Stimulated activated CD4-positive, alpha-beta T cell treated with anti-CD3 and anti-CD28 coated beads, TNF-alpha, amount 100 ng/mL, for 24 hours (primary cell): ENCODE measurements at regions not wholly inside any gene's neighbourhood (a gene's known extent, or its start where the extent isn't known, plus 50 kb on each side); places are given as distances from the start of the nearest gene placed in this dataset.
A peak's percentile ranks its signal among the peaks of the same experiment; 100 is the strongest.

ENCODE experiments used
- DNase-seq, 3 experiments: peaks; one replicate each; pipeline ENCODE4 v3.0.0-alpha.2; 2020; ENCODE audit warnings: low read depth in 3 of 3

DNA sequence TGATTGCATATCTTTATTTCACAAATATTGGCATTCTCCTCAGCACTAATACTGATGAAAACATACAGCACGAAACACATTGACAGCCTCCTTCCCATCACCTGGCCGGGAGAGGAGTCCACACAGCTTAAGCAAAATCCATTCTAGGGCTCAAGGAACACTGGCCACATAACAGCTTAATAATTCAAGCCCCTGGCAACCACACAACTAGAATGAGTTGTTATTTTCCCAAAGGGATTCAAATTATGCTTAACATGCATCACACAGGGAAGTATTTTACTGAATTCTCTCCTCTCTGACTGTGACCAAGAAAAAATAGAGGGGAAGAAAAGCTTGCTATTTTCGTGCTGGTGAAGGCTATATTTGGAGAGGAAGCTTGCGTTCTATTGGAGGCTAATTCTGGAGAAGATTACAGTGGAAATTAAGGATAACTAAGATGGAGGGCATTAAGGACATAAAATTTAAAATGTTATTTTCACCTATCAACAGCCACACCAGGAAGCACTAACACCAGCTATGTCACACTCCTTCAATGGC lies 198.5 kb downstream of the ADGRG6 start:
- no peak for DNase-seq

DNA sequence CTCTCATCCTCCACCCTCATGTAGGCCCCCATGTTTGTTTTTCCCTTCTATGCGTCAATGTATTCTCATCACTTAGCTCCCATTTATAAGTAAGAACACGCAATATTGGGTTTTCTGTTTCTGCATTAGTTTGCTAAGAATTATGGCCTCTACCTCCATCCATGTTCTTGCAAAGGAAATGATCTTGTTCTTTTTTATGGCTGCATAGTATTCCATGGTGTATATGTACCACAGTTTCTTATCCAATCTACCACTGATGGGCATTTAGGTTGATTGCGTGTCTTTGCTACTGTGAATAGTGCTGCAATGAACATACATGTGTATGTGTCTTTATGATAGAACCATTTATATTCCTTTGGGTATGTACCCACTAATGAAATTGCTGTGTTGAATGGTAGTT lies 200.0 kb downstream of the ADGRG6 start:
- no peak for DNase-seq

GRCh38 chr6:142507065-142507464 lies 205.3 kb downstream of the ADGRG6 start:
- no peak for DNase-seq

DNA sequence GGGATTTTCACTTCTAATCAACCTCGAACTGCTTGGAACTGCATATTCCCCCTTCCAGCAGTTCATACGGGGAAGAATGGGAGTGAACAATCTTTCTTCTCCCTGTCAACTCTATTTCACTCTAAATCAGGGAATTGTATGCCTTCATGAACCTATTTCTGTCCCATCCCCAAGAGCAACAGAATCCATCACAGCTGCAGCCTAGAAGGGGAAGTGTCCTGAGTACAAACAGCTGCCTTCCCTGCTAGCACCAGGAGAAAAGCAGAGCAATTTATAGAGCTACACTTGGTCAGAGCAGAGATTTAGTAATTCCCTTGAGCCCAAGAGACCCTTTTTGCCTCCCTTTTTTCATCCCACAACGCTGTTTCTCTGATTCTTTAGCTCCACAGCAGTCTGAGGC lies 208.4 kb downstream of the ADGRG6 start:
- DNase-seq = no peak

DNA sequence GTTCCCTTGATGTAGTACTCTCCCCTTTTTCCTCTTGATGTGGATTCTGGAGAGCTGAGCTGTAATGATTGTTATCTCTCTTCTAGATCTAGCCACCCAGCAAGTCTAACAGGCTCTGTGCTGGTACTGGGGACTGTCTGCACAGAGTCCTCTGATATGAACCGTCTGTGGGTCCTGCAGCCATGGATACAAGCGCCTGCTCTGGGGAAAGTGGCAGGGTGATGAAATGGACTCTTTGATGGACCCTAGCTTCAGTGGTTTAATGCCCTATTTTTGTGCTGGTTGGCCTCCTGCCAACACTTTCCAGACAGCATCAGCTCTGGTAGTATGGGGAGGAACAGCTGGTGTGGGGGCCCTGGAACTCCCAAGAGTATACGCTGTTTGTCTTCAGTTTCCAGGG lies 216.3 kb downstream of the ADGRG6 start:
- DNase-seq = no peak

DNA sequence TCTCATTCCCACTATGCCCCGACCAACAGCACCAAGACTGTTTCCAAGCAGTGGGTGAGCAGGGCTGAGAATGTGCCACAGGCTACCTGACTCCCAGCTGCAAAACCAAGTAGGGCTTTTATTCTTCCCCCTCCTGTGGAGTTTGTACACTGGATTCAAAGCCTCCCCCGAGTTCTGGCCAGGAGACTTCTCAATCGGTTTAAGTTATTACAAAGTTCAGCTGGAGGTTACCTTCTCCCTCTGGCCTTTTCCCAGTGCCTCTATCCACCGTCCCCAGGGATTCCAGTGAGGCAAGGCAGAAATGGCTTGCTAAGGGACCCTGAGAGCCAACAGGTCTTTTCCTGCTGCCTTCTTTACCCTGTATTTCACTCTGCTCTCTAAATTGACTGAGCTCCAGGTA lies 217.0 kb downstream of the ADGRG6 start:
- no peak for DNase-seq

- DNase-seq = no peak
Measured at GRCh38 chr6:142521791-142522190, 220.0 kb downstream of the ADGRG6 start.

GRCh38 chr6:142523515-142524375 lies 221.9 kb downstream of the ADGRG6 start:
- DNase-seq = no peak

DNA sequence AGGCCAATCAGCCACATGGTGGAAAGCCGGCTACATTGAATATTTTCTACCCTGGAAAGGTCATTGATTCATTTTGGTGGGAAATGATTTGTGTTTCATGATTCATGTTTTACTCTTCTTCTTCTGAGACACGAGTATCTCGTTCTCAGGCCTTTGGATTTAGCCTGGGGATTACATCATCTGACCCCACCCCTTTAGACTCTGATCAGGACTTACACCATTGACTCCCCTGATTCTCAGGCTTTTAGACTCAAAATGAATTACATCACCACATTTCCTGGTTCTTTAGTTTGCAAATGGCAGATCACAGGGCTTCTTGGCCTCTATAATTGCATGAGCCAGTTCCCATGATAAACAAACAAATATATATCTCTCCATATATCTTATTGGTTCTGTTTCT lies 228.8 kb downstream of the ADGRG6 start:
- DNase-seq = no peak

- DNase-seq = no peak
Measured at GRCh38 chr6:142531727-142532126, 229.9 kb downstream of the ADGRG6 start.

DNA sequence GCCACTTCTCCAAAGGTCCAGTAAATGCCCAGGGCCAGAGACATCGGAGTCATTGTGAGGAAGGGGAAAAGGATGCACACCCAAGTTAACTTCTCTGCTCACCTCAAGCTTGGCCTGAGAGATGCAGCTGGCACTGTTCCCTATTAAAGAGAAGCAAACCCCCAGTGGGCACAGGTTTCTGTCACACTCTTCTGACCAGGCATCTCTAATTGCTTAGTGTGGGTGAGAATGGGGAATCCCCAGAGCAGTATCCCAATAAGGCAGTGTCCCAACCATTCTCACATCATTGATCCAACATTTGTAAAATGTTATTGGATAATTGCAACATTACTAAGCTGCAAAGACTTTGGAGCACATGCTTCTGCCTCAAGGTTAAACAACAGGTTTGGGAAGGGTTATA lies 232.3 kb downstream of the ADGRG6 start:
- DNase-seq = no peak

GRCh38 chr6:142534484-142534883 lies 232.7 kb downstream of the ADGRG6 start:
- DNase-seq = no peak

DNA sequence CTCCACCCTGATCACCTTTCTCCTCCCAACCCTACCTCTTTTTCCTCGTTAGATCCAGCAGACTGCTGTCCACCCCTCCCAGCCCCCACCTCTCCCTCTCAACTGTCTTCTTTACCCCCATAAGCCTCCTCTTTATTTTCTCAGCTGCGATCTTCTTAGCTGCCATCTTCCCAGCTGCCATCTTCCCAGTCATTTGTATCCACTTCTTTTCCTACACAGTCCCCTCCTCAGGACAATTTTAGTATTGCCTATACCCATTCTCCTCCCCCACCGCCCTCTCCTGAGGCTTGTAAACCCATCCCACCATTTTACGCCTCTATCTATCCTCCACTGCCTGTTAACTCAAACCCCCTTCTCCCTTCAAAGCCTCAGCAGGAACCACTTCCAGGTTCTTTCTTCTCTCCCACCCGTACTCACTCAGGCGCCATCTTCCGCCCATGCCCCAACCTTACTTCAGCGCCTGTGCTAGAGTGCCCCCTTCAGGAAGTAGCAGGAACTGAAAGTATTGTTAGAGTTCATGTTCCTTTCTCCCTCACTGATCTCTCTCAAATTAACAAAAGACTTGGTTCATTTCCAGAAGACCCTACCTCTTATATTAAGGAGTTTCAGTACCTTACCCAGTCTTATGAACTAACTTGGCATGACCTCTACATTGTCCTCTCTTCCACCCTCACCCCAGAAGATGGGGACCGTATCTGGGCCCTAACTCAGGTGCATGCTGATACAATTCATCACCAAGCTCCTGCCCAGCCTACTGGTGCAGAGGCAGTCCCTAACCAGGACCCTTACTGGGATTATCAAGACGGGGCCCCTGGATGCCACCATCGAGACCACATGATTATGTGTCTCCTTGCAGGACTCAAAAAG lies 236.0 kb downstream of the ADGRG6 start:
- no peak for DNase-seq

- DNase-seq = no peak
Measured at GRCh38 chr6:142542704-142543233, 241.0 kb downstream of the ADGRG6 start.

GRCh38 chr6:142543606-142544005 lies 241.8 kb downstream of the ADGRG6 start:
- no peak for DNase-seq

DNA sequence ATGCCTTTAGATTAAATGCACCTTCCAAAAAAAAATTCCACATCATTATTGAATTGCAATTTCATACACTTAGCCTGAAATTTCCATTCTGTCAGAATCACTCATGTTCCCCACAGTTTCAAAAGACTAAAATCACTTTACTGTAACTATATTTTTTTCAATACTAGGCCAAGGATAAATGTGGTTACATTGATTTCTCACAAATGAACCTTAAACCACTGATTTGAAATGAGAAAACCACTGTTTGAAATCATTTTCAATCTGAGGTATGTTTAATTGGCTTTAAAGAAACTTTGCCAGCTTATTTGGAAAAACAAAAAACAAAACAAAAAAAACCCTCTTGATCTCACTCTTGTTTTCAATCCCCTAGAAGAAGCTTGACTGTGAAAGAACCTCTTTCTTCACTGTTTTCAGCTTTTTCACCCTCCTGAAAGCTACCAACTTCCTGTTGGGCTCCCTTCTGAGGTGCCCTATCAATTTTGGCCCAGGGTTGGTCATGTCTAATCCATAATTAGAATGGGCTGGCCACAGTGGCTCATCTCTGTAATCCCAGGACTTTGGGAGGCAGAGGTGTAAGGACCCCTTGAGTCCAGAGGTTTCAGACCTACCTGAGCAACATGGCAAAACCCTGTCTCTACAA lies 242.5 kb downstream of the ADGRG6 start:
- no peak for DNase-seq

DNA sequence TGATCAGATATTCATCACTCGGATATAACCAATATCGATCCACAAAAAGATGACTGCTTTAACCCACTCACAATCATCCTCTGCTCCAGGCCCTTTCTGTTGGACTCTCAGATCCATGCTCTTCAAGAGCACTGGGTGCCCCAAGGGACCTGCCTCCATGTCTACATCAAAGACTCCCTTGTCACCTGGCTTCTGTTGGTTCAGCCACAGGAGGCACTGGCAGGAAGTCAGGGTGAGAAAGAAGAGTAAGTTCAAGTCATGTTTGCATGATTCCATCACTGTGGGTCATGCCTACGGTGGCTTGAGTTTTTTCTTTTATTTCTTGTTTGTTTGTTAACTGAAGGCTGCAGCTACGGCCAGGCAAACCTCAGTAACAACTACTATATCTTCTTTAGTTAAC lies 243.3 kb downstream of the ADGRG6 start:
- no peak for DNase-seq

- DNase-seq = no peak
Measured at GRCh38 chr6:142548566-142548965, 246.8 kb downstream of the ADGRG6 start.

DNA sequence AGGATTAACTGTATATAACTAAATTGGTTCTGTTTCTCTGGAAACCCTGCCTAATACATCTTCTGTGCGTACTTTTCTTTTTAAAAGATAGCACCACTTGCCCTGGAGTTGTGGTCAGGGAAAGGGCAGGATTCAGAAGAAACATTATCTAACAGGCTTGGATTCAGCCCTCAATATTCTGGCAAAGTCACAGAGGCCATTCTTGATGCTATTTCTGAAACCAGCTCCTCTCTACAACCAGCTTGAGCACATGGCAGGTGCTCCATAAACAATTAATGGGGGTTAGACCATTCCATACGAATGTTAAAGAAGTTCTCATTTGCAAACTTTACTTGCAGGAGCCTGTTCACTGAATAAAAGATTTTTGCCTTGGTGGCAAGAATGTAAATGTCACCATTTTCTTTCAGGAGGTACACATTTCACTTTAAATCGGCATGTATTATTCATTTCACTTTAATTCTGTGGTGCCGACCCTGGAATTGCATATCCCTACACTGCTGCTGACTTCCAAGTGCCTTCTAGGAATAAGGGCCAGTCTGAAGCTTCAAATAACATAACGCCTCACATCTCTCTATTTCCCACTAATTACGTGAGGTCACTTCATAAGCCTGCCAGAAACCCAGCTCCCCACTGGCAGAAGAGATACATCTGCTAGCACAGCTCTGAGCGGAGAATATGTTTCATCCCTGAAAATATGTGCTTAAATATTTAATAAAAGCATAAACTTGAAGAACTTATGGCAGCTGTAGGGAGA lies 248.7 kb downstream of the ADGRG6 start:
- DNase-seq = no peak

DNA sequence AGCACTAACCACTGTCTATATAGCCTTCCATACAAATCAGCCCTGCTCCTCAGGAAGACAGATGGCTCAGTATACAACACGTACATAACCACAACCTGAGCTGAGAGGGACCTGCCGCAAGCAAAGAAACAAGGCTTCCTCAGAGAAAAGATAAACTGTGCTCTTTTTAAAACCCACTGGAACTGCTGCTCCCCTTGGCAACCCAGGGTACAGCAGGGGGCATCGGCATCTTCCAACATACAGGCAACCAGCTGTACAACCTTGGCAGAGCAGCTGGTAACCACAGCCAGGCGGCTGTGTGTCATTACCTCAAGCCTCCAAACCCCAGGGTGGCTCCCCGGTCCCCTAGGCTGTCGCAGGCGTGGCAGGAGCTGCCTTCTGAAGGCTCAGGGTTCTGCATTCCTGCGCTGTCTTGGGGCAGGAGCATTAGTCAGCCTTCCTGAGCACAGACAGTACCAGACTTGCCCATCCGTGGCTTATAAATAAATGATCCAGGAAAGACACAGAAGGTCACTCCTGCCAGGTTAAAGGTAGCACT lies 249.5 kb downstream of the ADGRG6 start:
- peak; percentile 11 to 40 (median 11) for DNase-seq

GRCh38 chr6:142558786-142559185 lies 257.0 kb downstream of the ADGRG6 start:
- DNase-seq = no peak
